Eye (tissue), 1 donor: ENCODE measurements at regions not wholly inside any gene's neighbourhood (a gene's known extent, or its start where the extent isn't known, plus 50 kb on each side); places are given as distances from the start of the nearest gene placed in this dataset.
A peak's percentile ranks its signal among the peaks of the same experiment; 100 is the strongest.

Source experiments
- DNase-seq: peaks from one replicate; pipeline ENCODE4 v3.0.0-alpha.2; 2015

- no peak for DNase-seq
These were observed 195.1 kb downstream of the PHETA1 start for GRCh38 chr12:111173836-111174235.

- no peak for DNase-seq
These were observed 195.5 kb downstream of the PHETA1 start for GRCh38 chr12:111173391-111173790.

- no peak for DNase-seq
These were observed 196.1 kb downstream of the PHETA1 start for GRCh38 chr12:111172786-111173185.

- DNase-seq, result no peak
These were observed 197.1 kb downstream of the PHETA1 start for GRCh38 chr12:111171832-111172231.

GRCh38 chr12:111171345-111171744, 197.6 kb downstream of the PHETA1 start:
- DNase-seq, result no peak

GRCh38 chr12:111170543-111170942, 198.4 kb downstream of the PHETA1 start:
- no peak for DNase-seq

GRCh38 chr12:111169456-111169855, 199.4 kb downstream of the PHETA1 start:
- no peak for DNase-seq

GRCh38 chr12:111169032-111169431, 199.9 kb downstream of the PHETA1 start:
- DNase-seq, result no peak

GRCh38 chr12:111168009-111168900, 200.6 kb downstream of the PHETA1 start:
- DNase-seq, result peak; percentile 93

- no peak for DNase-seq
These were observed 201.9 kb downstream of the PHETA1 start for GRCh38 chr12:111166779-111167540.

GRCh38 chr12:111164833-111165525, 203.9 kb downstream of the PHETA1 start:
- DNase-seq, result no peak

- DNase-seq, result no peak
These were observed 205.5 kb downstream of the PHETA1 start for GRCh38 chr12:111163422-111163821.

- no peak for DNase-seq
These were observed 207.0 kb downstream of the PHETA1 start for GRCh38 chr12:111161898-111162297.

GRCh38 chr12:111160350-111161241, 208.3 kb downstream of the PHETA1 start:
- peak; percentile 35 for DNase-seq

GRCh38 chr12:111158992-111159391, 209.9 kb downstream of the PHETA1 start:
- no peak for DNase-seq

- DNase-seq, result no peak
These were observed 211.4 kb downstream of the PHETA1 start for GRCh38 chr12:111157486-111157885.

- no peak for DNase-seq
These were observed 212.6 kb downstream of the PHETA1 start for GRCh38 chr12:111156304-111156703.

- DNase-seq, result no peak
These were observed 213.4 kb downstream of the PHETA1 start for GRCh38 chr12:111155521-111155920.

GRCh38 chr12:111155020-111155419, 213.9 kb downstream of the PHETA1 start:
- DNase-seq, result no peak

- peak; percentile 69 for DNase-seq
These were observed 214.6 kb downstream of the PHETA1 start for GRCh38 chr12:111154147-111154834.

GRCh38 chr12:111152561-111152960, 216.3 kb downstream of the PHETA1 start:
- DNase-seq, result no peak
